LHCN-M2 (cell line): ENCODE measurements at regions not wholly inside any gene's neighbourhood (a gene's known extent, or its start where the extent isn't known, plus 50 kb on each side); places are given as distances from the start of the nearest gene placed in this dataset.

Experiments
- DNase-seq: peaks from one replicate; pipeline ENCODE4 v3.0.0-alpha.2; 2012; ENCODE audit warnings: low read depth

- no peak for DNase-seq
Observed at GRCh38 chr10:10923029-10923651, 94.5 kb upstream of the CELF2 start.

- DNase-seq, result no peak
Observed at GRCh38 chr10:10925667-10926066, 92.0 kb upstream of the CELF2 start.

- no peak for DNase-seq
Observed at GRCh38 chr10:10927608-10928007, 90.1 kb upstream of the CELF2 start.

DNA sequence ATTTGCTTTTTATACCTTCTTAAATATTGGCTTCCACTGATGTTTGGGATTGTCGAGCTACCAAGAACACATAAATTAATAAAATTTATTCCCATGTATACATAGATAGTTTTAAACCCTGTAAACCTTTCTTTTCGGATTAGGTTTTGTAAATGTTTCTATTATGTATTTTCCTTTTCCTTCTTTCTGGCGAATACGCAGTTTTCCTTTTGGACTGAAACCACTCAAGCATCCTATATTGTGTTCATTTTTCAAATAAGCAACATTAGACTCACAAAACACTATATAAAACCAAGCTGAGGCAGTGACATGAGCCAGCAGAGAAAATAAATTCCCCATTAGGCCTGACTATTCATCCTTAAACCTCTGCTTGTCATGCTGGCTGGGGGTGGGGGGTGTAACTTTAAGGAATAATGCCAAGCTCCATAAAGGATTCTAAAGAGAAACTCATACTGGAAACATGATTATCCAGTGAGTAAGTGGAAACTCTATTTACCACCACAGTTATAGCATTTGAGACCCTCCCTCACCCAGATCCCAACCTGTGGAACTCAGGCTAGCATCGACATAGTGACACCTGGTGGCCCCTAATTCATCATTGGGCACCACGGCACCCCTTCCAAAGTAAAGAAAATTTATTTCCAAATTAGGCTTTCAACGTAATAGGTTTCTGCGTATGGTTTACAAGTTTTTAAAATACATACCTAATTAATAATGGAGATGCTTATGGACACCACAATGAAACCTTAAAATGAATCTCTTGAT lies 86.5 kb upstream of the CELF2 start:
- no peak for DNase-seq

- no peak for DNase-seq
Observed at GRCh38 chr10:10935032-10935431, 82.6 kb upstream of the CELF2 start.

GRCh38 chr10:10938676-10939075 lies 79.0 kb upstream of the CELF2 start:
- DNase-seq, result no peak

GRCh38 chr10:10941127-10941730 lies 76.4 kb upstream of the CELF2 start:
- no peak for DNase-seq

- peak; percentile 73 for DNase-seq
Observed at GRCh38 chr10:10942441-10942840, 75.2 kb upstream of the CELF2 start.

- no peak for DNase-seq
Observed at GRCh38 chr10:10946081-10946480, 71.6 kb upstream of the CELF2 start.

DNA sequence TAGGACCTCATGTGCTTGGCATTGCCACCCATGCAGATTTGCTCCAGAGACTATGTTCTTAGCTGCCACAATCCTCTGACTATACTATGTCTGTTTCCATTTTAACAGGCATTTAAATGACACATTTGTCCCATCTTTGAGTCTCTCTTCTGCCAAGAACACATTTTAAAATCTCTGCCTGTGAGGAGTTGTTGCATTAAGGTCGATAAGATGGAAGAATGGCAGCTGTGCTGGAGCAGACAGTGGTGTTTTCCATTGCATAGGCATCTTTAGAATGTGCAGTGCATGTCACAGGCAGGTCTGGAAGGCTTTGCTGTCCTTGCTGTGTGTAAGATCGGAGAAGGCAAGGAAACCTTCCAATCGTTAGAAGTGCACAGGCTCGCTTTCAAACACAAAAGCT lies 70.9 kb upstream of the CELF2 start:
- no peak for DNase-seq

DNA sequence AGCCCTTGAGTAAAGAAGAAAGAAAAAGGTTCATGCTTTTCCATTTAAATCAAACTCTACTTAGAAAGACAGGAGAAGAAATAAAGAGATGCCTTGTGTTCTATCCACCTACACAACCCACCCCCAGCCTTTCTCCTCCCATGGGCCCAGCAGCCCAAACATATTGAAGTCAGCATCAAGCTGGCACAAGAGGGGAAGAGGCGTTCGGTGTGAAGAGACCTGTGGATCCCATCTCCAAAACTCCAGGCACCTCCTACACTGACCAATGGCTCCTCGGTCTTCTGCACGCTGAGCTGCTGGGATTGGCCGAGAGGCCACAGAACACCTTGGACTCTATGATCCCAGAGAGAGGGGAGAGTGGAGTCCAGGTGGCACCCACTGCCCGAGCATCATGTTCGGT lies 66.0 kb upstream of the CELF2 start:
- no peak for DNase-seq

- no peak for DNase-seq
Observed at GRCh38 chr10:10952800-10953199, 64.9 kb upstream of the CELF2 start.

DNA sequence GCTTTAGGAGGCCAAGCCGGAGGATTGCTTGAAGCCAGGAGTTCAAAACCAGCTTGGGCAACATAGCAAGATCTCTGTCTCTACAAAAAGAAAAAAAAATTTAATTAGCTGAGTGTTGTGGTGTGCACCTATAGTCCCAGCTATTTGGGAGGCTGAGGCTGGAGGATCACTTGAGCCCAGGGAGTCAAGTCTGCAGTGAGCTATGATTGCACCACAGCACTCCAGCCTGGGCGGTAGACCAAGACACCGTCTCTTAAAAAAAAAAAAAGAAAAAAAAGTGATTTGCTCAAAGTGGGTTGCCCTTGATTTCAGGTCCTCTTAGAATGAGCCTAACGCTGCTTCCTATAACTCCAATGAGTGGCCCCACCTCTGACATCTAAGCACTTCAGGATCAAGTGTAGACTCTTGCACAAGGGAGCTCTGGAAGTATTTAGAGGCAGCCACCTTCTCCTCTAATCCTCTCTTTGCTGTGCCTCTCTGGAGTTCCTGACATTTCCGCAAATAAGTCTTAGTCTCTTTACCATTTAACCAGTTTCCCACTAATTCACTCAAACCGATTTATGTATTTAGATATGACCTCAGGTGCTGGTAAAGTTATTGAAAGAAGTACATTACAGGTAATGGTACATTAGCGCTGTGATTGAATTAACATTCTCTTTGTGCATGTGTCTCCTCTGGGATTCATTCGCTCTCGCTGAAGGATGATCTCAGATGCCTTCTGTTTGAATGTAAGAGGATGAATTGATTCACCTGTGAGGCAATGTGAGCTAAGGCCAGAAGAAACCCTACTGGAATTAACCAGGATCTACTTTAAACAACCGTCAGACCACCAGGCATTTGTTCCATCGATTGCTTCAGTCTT lies 60.8 kb upstream of the CELF2 start:
- no peak for DNase-seq

DNA sequence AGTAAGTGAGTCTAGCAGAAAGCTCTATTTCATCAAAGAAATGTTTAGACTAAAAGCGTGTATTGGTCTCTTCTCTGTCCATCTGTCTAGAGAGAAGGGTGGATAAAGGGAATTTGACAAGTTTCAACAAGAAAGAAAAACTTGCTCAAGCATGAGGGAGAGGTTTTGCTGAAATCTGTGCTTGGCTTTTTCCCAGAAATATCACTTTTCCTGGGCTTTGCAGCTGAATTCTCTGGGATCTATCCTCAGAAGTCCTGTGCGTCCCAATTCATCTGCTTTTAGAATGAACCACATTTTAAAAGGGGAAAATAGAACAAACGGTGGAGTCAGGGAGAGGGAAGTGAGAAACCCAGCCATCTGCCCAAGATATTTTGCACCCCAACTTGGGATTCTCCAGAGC lies 59.6 kb upstream of the CELF2 start:
- no peak for DNase-seq

DNA sequence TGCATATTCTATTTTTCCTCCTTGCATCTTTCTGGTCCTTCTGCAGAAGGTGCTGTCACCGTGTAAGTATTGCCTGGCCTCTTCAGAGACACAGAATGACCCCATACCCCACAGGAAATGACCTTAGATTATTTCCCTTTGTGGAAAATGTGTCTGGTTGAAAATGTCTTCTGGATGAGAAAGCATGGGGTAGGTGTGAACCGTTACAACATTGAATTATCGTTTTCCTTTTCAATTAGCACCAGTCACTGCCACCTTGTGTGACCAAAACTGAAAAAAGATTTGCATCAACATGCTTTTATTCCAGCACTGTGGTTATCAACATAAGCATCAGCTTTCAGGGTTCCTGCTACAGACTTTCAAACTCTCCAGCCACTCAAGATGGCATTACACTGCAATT lies 58.0 kb upstream of the CELF2 start:
- no peak for DNase-seq

DNA sequence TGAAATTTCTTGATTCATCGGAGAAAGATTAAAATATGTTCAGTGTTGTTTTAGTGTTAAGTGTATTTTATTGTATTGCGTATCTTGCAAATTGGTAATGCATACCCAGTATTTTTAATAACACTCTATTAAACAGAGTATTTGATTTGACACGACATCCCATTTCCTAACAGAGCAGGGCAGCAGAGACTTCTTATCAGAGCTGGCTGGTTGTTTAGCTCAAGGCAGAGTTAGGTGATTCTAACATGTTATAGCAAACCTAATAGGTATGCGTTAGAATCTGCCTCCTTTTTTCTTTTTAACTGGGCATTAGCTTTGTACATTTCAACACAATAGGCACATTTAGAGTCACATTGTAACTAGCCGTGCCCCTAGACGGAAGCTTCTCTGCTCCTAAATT lies 57.1 kb upstream of the CELF2 start:
- no peak for DNase-seq

DNA sequence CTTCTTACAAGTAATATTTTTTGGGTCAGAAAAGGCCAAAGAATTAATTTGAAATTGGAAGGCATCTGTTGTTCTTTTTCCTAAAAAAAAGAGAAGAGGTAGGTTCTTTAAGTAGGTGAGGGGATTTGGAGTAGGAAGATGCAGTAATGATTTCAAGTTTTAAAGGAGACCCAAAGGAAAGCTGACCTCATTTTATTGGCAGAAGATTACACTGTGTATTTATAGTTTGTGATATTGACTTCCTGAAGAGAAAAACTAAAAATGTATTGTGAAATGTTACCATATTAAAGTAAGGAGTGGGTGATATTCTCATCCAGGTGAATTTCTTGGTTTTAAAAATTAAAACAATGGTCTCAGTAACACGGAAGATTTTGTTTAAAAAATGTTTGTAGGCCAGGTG lies 56.6 kb upstream of the CELF2 start:
- DNase-seq, result no peak

DNA sequence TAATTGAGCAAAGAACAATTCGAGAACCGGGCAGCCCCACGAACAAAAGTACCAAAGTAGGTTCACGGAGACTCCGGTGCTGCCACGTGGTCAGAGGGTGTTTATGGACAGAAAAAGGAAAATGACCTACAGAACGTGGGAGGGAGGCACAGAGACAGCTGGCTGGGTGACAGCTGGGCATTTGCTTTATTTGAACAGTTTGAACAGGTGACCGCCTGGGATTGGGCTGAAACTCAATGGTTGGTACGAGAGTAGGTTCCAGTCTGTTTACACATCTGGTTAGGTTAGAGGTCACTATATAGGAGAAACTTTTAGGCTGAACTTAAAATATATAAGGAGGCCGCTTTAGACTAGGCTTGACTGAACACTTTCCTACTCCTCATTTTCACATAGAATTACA lies 50.6 kb upstream of the CELF2 start:
- DNase-seq, result peak; percentile 73

GRCh38 chr10:10967581-10968256 lies 50.0 kb upstream of the CELF2 start:
- DNase-seq, result no peak
